ENCODE measurements at regions not wholly inside any gene's neighbourhood (a gene's known extent, or its start where the extent isn't known, plus 50 kb on each side); places are given as distances from the start of the nearest gene placed in this dataset.

DNA sequence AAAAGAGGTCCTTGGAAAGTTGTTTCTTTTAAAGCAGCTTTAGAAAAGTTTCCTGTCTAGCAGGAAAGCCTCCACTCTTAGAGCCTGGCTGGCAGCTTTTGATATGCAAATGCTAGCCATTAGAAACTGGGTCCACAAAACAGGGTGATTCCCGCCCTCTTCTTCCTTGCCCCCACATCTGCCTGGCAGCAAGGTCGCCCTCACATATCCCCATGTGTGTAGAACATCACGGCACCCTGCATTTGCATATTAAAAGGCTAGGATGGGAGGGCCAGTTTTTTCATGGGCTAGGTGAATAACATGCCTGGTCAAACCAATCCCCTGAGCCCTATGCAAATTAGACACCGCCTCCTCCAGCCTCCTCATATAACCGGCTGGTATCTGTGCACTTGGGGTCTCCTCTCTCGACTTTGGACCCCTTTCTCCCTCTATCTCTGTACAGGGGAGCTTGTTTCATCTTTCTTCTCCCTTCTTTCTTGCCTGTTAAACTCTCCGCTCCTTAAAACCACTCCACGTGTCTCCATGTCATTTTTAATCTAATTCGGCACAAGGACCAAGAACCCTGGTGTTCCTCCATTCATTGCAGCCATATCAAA lies 426.8 kb upstream of the CTNND2 start:
- H3K4me3 Mint-ChIP-seq (ENCODE audit: unreplicated experiment): no peak overlapping the region
- no peak for DNase-seq
- no peaks in the 10 kb centered on the region for H3K36me3 Mint-ChIP-seq (ENCODE audit: unreplicated experiment)
- peaks cover 2% of the 10 kb centered on the region for H3K4me1 Mint-ChIP-seq (ENCODE audit: low read depth, unreplicated experiment)
- no peak overlapping the region for H3K27ac Mint-ChIP-seq (ENCODE audit: unreplicated experiment)
- H3K27me3 Mint-ChIP-seq (ENCODE audit: unreplicated experiment): no peaks in the 10 kb centered on the region
- TF ChIP-seq, protein P1, sequence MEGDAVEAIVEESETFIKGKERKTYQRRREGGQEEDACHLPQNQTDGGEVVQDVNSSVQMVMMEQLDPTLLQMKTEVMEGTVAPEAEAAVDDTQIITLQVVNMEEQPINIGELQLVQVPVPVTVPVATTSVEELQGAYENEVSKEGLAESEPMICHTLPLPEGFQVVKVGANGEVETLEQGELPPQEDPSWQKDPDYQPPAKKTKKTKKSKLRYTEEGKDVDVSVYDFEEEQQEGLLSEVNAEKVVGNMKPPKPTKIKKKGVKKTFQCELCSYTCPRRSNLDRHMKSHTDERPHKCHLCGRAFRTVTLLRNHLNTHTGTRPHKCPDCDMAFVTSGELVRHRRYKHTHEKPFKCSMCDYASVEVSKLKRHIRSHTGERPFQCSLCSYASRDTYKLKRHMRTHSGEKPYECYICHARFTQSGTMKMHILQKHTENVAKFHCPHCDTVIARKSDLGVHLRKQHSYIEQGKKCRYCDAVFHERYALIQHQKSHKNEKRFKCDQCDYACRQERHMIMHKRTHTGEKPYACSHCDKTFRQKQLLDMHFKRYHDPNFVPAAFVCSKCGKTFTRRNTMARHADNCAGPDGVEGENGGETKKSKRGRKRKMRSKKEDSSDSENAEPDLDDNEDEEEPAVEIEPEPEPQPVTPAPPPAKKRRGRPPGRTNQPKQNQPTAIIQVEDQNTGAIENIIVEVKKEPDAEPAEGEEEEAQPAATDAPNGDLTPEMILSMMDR (IDR thresholded peaks at IDR 0.05; ENCODE audit: partially characterized antibody, unreplicated experiment): no peak
- H3K9me3 Mint-ChIP-seq (ENCODE audit: unreplicated experiment): no peaks in the 10 kb centered on the region

DNA sequence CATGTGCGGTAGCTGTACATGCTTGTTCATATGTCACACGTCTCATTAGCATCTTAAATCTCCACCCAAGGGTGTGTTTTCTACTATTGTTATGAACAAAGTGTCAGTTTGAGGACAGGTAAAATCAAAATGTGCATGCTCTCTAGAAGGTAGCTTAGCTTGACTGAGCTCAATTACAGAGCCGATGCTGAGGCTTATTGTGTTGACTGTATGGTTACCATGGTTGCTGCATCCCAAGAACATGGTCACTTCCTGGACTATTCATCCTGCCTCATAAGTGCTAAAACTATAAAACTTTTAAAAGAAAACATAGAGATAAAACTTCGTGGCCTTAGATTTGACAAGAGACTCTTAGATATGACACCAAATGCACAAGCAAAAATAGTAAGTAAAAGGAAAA lies 426.1 kb upstream of the CTNND2 start:
- H3K9me3 Mint-ChIP-seq (ENCODE audit: unreplicated experiment): no peaks in the 10 kb centered on the region
- no peak for DNase-seq
- no peak overlapping the region for H3K4me3 Mint-ChIP-seq (ENCODE audit: unreplicated experiment)
- H3K4me1 Mint-ChIP-seq (ENCODE audit: low read depth, unreplicated experiment): no peaks in the 10 kb centered on the region
- TF ChIP-seq, protein P1 (IDR thresholded peaks at IDR 0.05; ENCODE audit: partially characterized antibody, unreplicated experiment): no peak
- H3K36me3 Mint-ChIP-seq (ENCODE audit: unreplicated experiment): no peaks in the 10 kb centered on the region
- no peaks in the 10 kb centered on the region for H3K27me3 Mint-ChIP-seq (ENCODE audit: unreplicated experiment)
- H3K27ac Mint-ChIP-seq (ENCODE audit: unreplicated experiment): no peak overlapping the region

DNA sequence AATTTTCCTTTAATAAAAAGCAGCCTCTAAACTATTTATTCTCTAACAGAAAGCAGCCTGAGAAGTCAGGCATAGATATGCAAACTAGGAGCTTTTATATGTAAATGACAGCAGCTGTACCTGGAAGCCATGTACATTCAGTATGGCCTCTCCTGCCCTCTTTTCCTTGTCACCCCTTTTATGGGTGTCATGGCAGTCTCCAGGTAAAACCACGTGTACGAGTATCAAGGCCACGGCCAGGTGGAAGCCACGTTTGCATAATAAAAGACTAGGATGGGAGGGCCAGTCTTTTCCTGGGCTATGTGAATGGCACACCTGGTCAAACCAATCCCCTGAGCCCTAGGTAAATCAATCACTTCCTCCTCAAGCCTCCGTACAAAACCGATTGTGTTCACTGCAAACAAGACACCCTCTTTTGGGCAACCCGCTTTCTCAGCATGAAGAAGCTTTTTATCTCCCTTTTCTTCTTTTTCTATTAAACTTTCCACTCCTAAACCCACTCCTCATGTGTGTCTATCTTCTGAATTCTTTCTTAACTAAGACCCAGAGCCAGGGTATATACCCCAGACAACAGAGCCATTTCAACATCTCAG lies 419.5 kb upstream of the CTNND2 start:
- H3K9me3 Mint-ChIP-seq (ENCODE audit: unreplicated experiment): no peaks in the 10 kb centered on the region
- H3K27me3 Mint-ChIP-seq (ENCODE audit: unreplicated experiment): peaks cover 2% of the 10 kb centered on the region
- H3K27ac Mint-ChIP-seq (ENCODE audit: unreplicated experiment): peak overlapping the region; percentile 2
- peaks cover 9% of the 10 kb centered on the region for H3K4me1 Mint-ChIP-seq (ENCODE audit: low read depth, unreplicated experiment)
- DNase-seq: no peak
- TF ChIP-seq, protein P1 (IDR thresholded peaks at IDR 0.05; ENCODE audit: partially characterized antibody, unreplicated experiment): no peak
- H3K36me3 Mint-ChIP-seq (ENCODE audit: unreplicated experiment): no peaks in the 10 kb centered on the region
- no peak overlapping the region for H3K4me3 Mint-ChIP-seq (ENCODE audit: unreplicated experiment)

DNA sequence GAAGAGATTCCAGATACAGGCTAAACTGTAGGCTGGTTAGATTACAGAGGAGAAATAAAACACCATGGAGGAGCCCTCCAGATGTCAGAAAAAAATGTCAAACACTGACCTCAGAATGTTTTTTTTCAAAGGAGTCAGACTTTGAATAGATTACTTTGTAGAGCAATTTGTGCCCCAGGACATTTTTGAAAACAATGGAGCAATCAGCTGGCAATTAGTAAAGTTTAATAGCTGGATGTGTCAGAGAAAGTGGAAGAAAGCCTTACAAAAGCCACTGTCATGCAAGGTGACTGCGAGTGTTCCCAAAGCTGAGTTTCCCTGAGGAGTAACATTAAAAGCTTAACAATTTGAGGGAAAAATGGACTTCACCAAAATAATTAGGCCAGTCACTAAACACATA lies 417.8 kb upstream of the CTNND2 start:
- TF ChIP-seq, protein P1 (IDR thresholded peaks at IDR 0.05; ENCODE audit: partially characterized antibody, unreplicated experiment): no peak
- Mint-ChIP-seq H3K27ac (ENCODE audit: unreplicated experiment) (no peak overlapping the region), H3K4me1 (ENCODE audit: low read depth, unreplicated experiment) (peaks cover 9% of the 10 kb centered on the region), H3K9me3 (ENCODE audit: unreplicated experiment) (no peaks in the 10 kb centered on the region), H3K27me3 (ENCODE audit: unreplicated experiment) (peaks cover 2% of the 10 kb centered on the region), H3K36me3 (ENCODE audit: unreplicated experiment) (no peaks in the 10 kb centered on the region), H3K4me3 (ENCODE audit: unreplicated experiment) (no peak overlapping the region)
- no peak for DNase-seq

- TF ChIP-seq, protein P1 (IDR thresholded peaks at IDR 0.05; ENCODE audit: partially characterized antibody, unreplicated experiment): no peak
- Mint-ChIP-seq H3K9me3 (ENCODE audit: unreplicated experiment) (no peaks in the 10 kb centered on the region), H3K27me3 (ENCODE audit: unreplicated experiment) (peaks cover 2% of the 10 kb centered on the region), H3K4me1 (ENCODE audit: low read depth, unreplicated experiment) (peaks cover 9% of the 10 kb centered on the region), H3K36me3 (ENCODE audit: unreplicated experiment) (no peaks in the 10 kb centered on the region), H3K4me3 (ENCODE audit: unreplicated experiment) (no peak overlapping the region), H3K27ac (ENCODE audit: unreplicated experiment) (no peak overlapping the region)
- no peak for DNase-seq
Observed at GRCh38 chr5:12320331-12320730, 416.1 kb upstream of the CTNND2 start.
